ENCODE measurements at regions not wholly inside any gene's neighbourhood (a gene's known extent, or its start where the extent isn't known, plus 50 kb on each side); places are given as distances from the start of the nearest gene placed in this dataset.

DNA sequence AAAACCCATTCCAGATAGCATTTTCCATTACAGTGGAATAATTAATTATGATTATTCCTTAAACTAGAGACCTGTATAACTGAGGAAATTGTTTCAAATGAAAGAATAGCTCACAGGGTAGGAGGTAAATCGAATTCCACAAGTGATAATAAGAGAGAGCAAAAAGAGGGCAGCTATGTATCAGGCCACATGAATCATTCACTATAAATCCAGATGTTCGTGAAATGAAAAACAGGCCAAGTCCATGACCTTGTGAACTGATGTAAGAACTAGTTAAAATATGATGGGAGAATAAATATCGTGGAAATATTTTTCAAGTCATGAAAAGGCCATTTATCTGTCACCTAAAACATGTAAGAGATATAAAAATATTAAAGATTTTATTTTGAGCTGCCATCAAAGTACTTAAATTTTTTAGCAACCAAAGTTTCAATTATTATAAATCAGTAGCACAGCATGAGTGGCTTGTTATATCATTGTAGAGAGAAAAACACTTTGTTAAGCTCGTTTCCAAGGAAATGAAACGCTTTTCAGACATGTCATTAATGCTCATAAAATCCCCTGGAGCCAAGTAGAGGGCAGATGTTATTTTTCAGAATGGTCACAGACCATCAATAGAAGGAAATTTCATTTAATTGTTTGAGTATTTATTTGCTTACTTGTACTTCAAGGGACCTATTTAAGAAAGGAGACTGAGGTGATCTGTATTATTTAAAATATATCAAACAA lies 120.6 kb upstream of the CDKN3 start:
- Mint-ChIP-seq H3K36me3 (no peaks in the 10 kb centered on the region), H3K27me3 (ENCODE audit: low read depth in 2 of 2) (peaks cover 0 to 4% of the 10 kb centered on the region in 2 donors), H3K4me1 (no peaks in the 10 kb centered on the region), H3K27ac (no peak overlapping the region), H3K9me3 (peaks cover 0 to 4% of the 10 kb centered on the region in 2 donors), H3K4me3 (no peak overlapping the region)
- H3K36me3 ChIP-seq (ENCODE audit: control insufficient read depth, insufficient read depth, low read length), result no peaks in the 10 kb centered on the region
- DNase-seq, result no peak
- no peak for ATAC-seq
- H3K9me3 ChIP-seq (ENCODE audit: control insufficient read depth, insufficient read depth, low read length), result no peaks in the 10 kb centered on the region
- H3K4me1 ChIP-seq (ENCODE audit: control insufficient read depth, insufficient read depth, low read length), result no peaks in the 10 kb centered on the region
- H3K27ac ChIP-seq (ENCODE audit: low read length), result no peak overlapping the region
- H3K4me3 ChIP-seq (ENCODE audit: low read length), result no peak overlapping the region
- intact Hi-C loops (cut with micrococcal nuclease), result no loop called here
- no peaks in the 10 kb centered on the region for H3K27me3 ChIP-seq (ENCODE audit: control insufficient read depth, insufficient read depth, low read length)
- 67% methylated on average over 4 of the region's 5 CpGs for whole genome bisulfite sequencing (ENCODE audit: insufficient coverage)
- TF ChIP-seq, protein P1, sequence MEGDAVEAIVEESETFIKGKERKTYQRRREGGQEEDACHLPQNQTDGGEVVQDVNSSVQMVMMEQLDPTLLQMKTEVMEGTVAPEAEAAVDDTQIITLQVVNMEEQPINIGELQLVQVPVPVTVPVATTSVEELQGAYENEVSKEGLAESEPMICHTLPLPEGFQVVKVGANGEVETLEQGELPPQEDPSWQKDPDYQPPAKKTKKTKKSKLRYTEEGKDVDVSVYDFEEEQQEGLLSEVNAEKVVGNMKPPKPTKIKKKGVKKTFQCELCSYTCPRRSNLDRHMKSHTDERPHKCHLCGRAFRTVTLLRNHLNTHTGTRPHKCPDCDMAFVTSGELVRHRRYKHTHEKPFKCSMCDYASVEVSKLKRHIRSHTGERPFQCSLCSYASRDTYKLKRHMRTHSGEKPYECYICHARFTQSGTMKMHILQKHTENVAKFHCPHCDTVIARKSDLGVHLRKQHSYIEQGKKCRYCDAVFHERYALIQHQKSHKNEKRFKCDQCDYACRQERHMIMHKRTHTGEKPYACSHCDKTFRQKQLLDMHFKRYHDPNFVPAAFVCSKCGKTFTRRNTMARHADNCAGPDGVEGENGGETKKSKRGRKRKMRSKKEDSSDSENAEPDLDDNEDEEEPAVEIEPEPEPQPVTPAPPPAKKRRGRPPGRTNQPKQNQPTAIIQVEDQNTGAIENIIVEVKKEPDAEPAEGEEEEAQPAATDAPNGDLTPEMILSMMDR (IDR thresholded peaks at IDR 0.05), result no peak

DNA sequence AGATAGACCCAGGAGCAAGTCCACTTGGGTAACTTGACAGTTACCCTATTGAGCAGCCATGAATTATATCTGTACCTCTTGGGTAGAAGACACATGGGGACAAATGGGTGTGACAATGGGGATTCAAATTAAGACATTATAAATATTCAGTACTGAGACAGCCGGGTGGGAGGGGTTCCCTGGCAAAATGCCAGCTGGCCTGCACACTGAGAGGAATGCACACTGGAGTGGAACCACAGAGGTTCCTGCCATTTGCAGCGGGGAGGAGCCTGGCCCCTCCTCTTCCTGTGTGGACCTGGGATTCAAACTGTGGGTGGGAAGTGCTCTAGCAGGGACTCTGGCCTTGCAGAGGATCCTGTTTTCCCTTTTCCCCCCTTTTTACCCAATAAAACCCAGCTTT lies 118.7 kb upstream of the CDKN3 start:
- no peak for DNase-seq
- WGBS (ENCODE audit: insufficient coverage), result 70% methylated on average over 2 of the region's 2 CpGs
- ATAC-seq, result no peak
- TF ChIP-seq, protein P1 (IDR thresholded peaks at IDR 0.05), result no peak
- H3K27me3 ChIP-seq (ENCODE audit: control insufficient read depth, insufficient read depth, low read length), result no peaks in the 10 kb centered on the region
- no peak overlapping the region for H3K4me3 Mint-ChIP-seq
- H3K9me3 Mint-ChIP-seq, result peaks cover 0 to 4% of the 10 kb centered on the region in 2 donors
- no peaks in the 10 kb centered on the region for H3K36me3 Mint-ChIP-seq
- no peak overlapping the region for H3K27ac Mint-ChIP-seq
- no peak overlapping the region for H3K4me3 ChIP-seq (ENCODE audit: low read length)
- H3K27ac ChIP-seq (ENCODE audit: low read length), result no peak overlapping the region
- H3K4me1 Mint-ChIP-seq, result no peaks in the 10 kb centered on the region
- no peaks in the 10 kb centered on the region for H3K9me3 ChIP-seq (ENCODE audit: control insufficient read depth, insufficient read depth, low read length)
- intact Hi-C loops (cut with micrococcal nuclease), result no loop called here
- H3K4me1 ChIP-seq (ENCODE audit: control insufficient read depth, insufficient read depth, low read length), result no peaks in the 10 kb centered on the region
- no peaks in the 10 kb centered on the region for H3K36me3 ChIP-seq (ENCODE audit: control insufficient read depth, insufficient read depth, low read length)
- peaks cover 0 to 2% of the 10 kb centered on the region in 2 donors for H3K27me3 Mint-ChIP-seq (ENCODE audit: low read depth in 2 of 2)

DNA sequence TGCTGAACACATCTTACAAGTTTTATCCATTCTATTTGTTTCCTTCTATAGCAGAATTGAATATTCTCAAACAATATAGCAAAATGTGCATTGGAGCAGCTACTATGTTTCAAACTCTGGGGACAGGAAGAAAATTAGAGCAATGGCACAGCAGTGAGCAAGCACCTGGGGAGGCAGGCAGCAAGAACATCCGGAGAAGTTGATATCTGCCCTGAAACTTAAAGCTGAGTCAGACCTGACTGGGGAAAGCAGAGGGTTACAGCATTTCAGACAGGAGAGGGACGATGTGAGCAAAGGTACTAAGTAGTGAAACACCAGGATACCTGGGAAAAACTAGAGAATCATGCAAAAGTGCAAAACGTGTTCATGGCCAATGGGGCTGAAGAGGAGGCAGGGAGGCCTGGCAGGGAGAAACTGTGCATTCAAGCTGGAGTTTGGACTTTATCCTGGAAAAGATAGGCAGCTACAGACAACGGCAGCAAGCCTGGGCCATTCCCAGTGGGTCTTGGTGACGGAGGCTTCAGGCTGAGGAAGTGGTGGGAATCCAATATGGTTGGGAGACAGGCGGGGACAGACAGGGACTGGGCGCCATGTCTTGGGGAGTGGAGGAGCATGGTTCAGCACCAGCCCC lies 118.0 kb upstream of the CDKN3 start:
- no peak overlapping the region for H3K27ac ChIP-seq (ENCODE audit: low read length)
- DNase-seq, result no peak
- ATAC-seq, result no peak
- no peaks in the 10 kb centered on the region for H3K27me3 ChIP-seq (ENCODE audit: control insufficient read depth, insufficient read depth, low read length)
- H3K36me3 ChIP-seq (ENCODE audit: control insufficient read depth, insufficient read depth, low read length), result no peaks in the 10 kb centered on the region
- H3K4me1 ChIP-seq (ENCODE audit: control insufficient read depth, insufficient read depth, low read length), result no peaks in the 10 kb centered on the region
- H3K9me3 ChIP-seq (ENCODE audit: control insufficient read depth, insufficient read depth, low read length), result no peaks in the 10 kb centered on the region
- Mint-ChIP-seq H3K27ac (no peak overlapping the region), H3K9me3 (peaks cover 0 to 4% of the 10 kb centered on the region in 2 donors), H3K36me3 (no peaks in the 10 kb centered on the region), H3K4me3 (no peak overlapping the region), H3K4me1 (no peaks in the 10 kb centered on the region), H3K27me3 (ENCODE audit: low read depth in 2 of 2) (peaks cover 0 to 2% of the 10 kb centered on the region in 2 donors)
- WGBS (ENCODE audit: insufficient coverage), result 86% methylated on average over 6 of the region's 7 CpGs
- intact Hi-C loops (cut with micrococcal nuclease), result no loop called here
- H3K4me3 ChIP-seq (ENCODE audit: low read length), result no peak overlapping the region
- TF ChIP-seq, protein P1 (IDR thresholded peaks at IDR 0.05), result no peak
